Uterus (tissue), 3 donors: ENCODE measurements at regions not wholly inside any gene's neighbourhood (a gene's known extent, or its start where the extent isn't known, plus 50 kb on each side); places are given as distances from the start of the nearest gene placed in this dataset.

Experiments used
- DNase-seq, 2 donors: peaks; one replicate each; pipeline ENCODE4 v3.0.0-alpha.2; 2019 to 2020
- H3K27ac ChIP-seq, 2 donors: fragments of 200-600 bp; sonication (generic); 1 replicate in 1 of 2; 2 replicates in 1 of 2; pipeline ENCODE4 v1.5.1; 2016 to 2018
- H3K27me3 ChIP-seq, 2 donors: fragments of 200-600 bp; sonication (generic); one replicate each; pipeline ENCODE4 v1.5.1; 2018 to 2019; ENCODE audit warnings: control low read depth in 1 of 2
- H3K36me3 ChIP-seq, 2 donors: fragments of 200-600 bp; sonication (generic); one replicate each; pipeline ENCODE4 v1.5.1; 2019; ENCODE audit warnings: control low read depth in 1 of 2
- H3K4me1 ChIP-seq, 2 donors: fragments of 200-600 bp; sonication (generic); one replicate each; pipeline ENCODE4 v1.5.1; 2018 to 2019; ENCODE audit warnings: control low read depth in 1 of 2
- H3K4me3 ChIP-seq, 2 donors: fragments of 200-600 bp; sonication (generic); 1 replicate in 1 of 2; 2 replicates in 1 of 2; pipeline ENCODE4 v1.5.1; 2018 to 2019; ENCODE audit warnings: mild to moderate bottlenecking in 1 of 2
- H3K9me3 ChIP-seq, 2 donors: fragments of 200-600 bp; sonication (generic); one replicate each; pipeline ENCODE4 v1.5.1; 2019; ENCODE audit warnings: control low read depth in 1 of 2
- CTCF ChIP-seq, 4 experiments: fragments of 200-600 bp in 2 of 4; fragments of 450-650 bp in 2 of 4; sonication (generic) in 2 of 4; IDR thresholded peaks; one replicate each; pipeline ENCODE4 v1.5.1; 2016 to 2019; ENCODE audit warnings: antibody characterized with exemption in 4 of 4, mild to moderate bottlenecking in 2 of 4, moderate library complexity in 1 of 4
- POLR2A ChIP-seq, 2 donors: fragments of 450-650 bp; IDR thresholded peaks; one replicate each; pipeline ENCODE4 v1.6.1; 2016; ENCODE audit warnings: antibody characterized with exemption in 2 of 2, mild to moderate bottlenecking in 1 of 2, moderate library complexity in 1 of 2
- intact Hi-C: fragments of 100-400 bp; cut with DNase I; formaldehyde crosslinking; loops from one replicate; pipeline ENCODE4 v1.15.1; 2023; ENCODE audit warnings: low total_unique reads
- donor health status: DM: yes; HTN: yes; CAD: no.

GRCh38 chr15:98412852-98413251, 235.5 kb upstream of the IGF1R start:
- DNase-seq, result no peak
- no peaks in the 10 kb centered on the region for H3K4me1 ChIP-seq
- TF ChIP-seq POLR2A (IDR thresholded peaks at IDR 0.05), result no peak
- no peak overlapping the region for H3K27ac ChIP-seq
- intact Hi-C loops, result no loop called here
- H3K27me3 ChIP-seq, result no peaks in the 10 kb centered on the region
- no peaks in the 10 kb centered on the region for H3K36me3 ChIP-seq
- H3K4me3 ChIP-seq, result no peak overlapping the region
- H3K9me3 ChIP-seq, result no peaks in the 10 kb centered on the region

- DNase-seq, result no peak
- Histone ChIP-seq H3K4me3 (no peak overlapping the region), H3K9me3 (no peaks in the 10 kb centered on the region), H3K36me3 (no peaks in the 10 kb centered on the region), H3K27ac (no peak overlapping the region), H3K4me1 (no peaks in the 10 kb centered on the region), H3K27me3 (no peaks in the 10 kb centered on the region)
- intact Hi-C loops, result no loop called here
- TF ChIP-seq POLR2A (IDR thresholded peaks at IDR 0.05) (no peak), CTCF (IDR thresholded peaks at IDR 0.05) (no peak)
Measured at GRCh38 chr15:98413933-98414546, 234.3 kb upstream of the IGF1R start.

DNA sequence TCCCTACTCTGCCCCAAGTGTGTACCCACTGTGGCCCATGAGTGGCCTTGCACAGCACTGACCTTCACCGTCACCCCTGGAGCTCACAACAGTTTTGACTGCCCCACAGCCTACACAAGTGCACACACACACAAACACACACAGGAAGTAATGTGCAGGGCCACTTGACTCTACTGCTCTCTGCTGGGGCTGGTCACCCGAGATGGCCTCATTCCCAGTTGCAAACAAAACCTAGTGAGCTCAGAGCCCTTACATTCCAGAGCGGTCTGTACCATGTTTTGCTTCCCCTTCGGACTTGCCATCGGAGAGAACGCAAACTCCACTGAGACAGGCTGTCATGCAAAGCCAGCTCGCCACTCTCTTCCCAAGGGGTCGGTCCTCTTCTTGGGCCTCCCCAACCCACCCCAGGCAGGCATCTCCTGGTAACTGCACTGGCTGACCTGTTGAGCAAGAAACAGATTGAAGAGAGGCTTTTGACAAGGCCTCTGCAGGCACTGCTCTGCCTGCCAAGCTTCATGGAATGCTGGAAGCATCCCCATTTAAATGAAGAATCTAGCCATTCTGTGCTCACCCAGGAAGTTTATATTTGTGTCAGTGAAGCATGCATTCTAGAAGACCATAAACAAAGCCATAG, 232.0 kb upstream of the IGF1R start:
- no peaks in the 10 kb centered on the region for H3K9me3 ChIP-seq
- H3K4me1 ChIP-seq, result no peaks in the 10 kb centered on the region
- TF ChIP-seq POLR2A (IDR thresholded peaks at IDR 0.05) (no peak), CTCF (IDR thresholded peaks at IDR 0.05) (no peak)
- H3K27me3 ChIP-seq, result no peaks in the 10 kb centered on the region
- H3K4me3 ChIP-seq, result no peak overlapping the region
- no peak for DNase-seq
- no peak overlapping the region for H3K27ac ChIP-seq
- intact Hi-C loops, result no loop called here
- H3K36me3 ChIP-seq, result no peaks in the 10 kb centered on the region

GRCh38 chr15:98417346-98417745, 231.0 kb upstream of the IGF1R start:
- Histone ChIP-seq H3K4me1 (no peaks in the 10 kb centered on the region), H3K27me3 (no peaks in the 10 kb centered on the region), H3K36me3 (no peaks in the 10 kb centered on the region), H3K4me3 (no peak overlapping the region), H3K9me3 (no peaks in the 10 kb centered on the region), H3K27ac (no peak overlapping the region)
- TF ChIP-seq POLR2A (IDR thresholded peaks at IDR 0.05) (no peak), CTCF (IDR thresholded peaks at IDR 0.05) (no peak)
- intact Hi-C loops, result no loop called here
- no peak for DNase-seq

DNA sequence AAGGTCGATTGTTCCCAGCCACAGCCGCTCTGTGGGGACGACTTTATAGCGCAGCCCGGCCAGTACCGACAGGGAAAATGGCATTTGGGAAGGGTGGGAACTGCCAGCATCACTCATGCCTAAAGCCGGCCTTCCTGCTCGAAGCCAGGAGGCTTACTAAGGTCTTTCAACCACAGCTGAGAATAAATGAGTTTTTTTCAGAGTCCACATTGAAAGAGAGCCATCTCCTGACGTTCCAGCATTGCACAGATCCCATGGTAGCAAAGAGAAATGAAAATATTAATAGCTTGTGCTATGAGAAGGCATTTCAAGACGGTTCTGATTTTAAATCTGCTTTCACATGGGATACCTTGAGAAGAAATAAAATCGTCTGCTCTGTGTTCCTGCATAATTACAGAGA, 230.2 kb upstream of the IGF1R start:
- H3K9me3 ChIP-seq, result no peaks in the 10 kb centered on the region
- intact Hi-C loops, result no loop called here
- H3K36me3 ChIP-seq, result no peaks in the 10 kb centered on the region
- H3K4me1 ChIP-seq, result no peaks in the 10 kb centered on the region
- H3K27ac ChIP-seq, result no peak overlapping the region
- TF ChIP-seq POLR2A (IDR thresholded peaks at IDR 0.05) (no peak), CTCF (IDR thresholded peaks at IDR 0.05) (no peak)
- H3K27me3 ChIP-seq, result no peaks in the 10 kb centered on the region
- DNase-seq, result no peak
- no peak overlapping the region for H3K4me3 ChIP-seq
